ENCODE measurements at regions not wholly inside any gene's neighbourhood (a gene's known extent, or its start where the extent isn't known, plus 50 kb on each side); places are given as distances from the start of the nearest gene placed in this dataset.
A peak's percentile ranks its signal among the peaks of the same experiment; 100 is the strongest.
"Not testable (repeated sequence)": the region's sequence is repeated elsewhere in the genome, so short reads cannot be mapped to it uniquely, and the experiment has no call there.

DNA sequence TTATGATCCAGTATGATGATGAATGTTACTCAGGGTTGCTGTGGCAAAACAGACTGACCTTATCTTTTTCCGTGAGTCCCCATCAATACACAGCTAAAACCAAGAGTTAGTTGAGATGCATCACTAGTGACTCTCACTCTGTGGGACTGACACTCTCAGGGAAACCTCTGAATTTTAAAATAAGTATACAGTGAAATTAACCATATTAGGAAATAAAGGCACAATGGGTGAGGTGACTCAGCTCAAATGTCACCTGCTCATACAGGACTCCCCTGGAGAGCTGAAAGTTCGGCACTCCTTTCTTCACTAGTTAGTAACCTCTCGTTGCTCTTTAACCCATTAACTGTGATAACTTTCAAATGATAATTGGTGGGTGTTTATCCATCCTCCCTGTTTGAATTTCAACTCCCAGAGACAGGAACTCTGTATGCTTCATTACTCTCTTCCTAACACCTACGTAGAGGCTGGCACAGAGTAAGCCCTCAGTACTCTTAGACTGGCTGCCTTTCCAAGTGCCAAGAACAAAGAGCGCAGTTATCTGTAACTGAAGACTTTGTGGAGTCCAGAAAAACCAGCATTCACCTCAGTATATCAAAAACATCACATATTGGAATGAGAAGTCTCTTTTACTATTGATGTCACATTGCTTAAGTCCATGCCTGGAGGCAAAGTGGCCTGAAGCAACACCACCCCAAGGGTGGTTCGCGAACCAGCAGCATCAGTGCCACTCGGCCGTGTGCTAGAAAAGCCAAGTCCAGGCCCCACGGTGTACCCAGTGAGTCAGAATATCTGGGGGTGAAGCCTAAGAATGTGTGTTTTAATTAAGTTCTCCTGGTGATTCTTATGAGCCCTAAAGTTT is 91.1 kb downstream of the NIBAN1 start:
- DNase-seq = no peak

- DNase-seq = no peak
These were observed 92.1 kb downstream of the NIBAN1 start for GRCh38 chr1:184881941-184882913.

DNA sequence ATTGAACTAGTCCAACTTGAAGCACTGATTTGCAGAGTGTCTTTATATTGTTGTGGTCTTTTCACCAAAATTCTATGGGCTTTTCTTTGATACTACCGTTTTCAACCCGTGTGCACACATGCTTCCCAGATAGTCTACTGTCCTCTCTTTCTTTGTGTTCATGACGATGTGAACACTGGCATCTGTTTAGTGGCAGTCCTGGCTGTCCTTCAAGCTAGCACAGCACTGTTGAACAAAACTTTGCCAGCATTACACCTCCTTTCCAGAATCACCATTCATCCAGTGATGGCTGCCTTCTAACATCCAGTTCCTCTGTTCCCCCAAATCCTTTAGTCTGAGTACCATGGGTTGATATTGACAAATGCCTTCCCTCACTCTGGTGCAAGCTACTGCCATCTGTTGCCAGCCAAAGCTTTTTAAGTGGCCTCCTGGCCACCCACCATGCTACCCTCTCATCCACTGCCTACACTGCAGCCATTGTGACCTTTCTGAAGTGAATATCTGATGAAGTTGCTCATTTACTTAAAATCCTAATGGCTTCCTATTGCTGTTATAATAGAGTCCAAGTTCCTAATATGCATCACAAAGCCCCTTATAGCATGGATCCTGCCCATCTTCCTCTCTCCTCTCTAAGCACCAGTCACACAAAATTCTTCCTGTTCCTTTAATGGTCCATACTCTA is 94.3 kb downstream of the NIBAN1 start:
- DNase-seq = no peak

GRCh38 chr1:184878602-184879001 is 95.7 kb downstream of the NIBAN1 start:
- no peak for DNase-seq

DNA sequence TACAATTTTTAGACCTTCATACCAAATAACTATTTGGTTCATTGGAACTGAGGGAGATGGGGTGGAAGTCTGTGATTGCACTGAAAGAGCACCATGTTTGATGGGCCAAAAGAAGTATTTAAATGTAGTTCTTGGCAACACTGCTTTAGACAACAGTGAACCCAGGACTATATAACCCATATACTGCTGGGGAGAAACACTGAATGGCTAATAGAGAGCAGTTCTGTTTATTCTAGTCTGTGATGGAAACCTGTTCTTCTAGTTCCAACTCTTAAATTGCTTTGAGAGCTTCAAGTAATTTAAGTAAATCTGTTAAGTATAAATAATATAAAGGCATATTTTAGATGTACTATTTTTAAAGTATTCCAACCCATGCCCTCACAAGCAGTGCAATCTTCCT is 96.3 kb downstream of the NIBAN1 start:
- DNase-seq = no peak

DNA sequence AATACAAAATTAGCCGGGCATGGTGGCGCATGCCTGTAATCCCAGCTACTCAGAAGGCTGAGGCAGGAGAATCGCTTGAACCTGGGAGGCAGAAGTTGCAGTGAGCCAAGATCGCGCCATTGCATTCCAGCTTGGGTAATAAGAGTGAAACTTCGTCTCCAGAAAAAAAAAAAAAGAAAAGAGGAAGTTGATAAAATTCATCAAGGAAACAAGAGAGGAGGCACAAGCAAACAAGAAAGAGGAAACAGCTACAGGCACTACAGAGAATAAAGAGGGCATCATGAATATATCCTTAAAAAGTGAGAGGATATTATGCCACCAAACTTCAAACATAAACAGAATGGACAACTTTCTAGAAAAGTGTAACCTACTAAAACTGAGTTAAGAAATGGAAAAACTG is 98.3 kb downstream of the NIBAN1 start:
- DNase-seq = not testable (repeated sequence)

DNA sequence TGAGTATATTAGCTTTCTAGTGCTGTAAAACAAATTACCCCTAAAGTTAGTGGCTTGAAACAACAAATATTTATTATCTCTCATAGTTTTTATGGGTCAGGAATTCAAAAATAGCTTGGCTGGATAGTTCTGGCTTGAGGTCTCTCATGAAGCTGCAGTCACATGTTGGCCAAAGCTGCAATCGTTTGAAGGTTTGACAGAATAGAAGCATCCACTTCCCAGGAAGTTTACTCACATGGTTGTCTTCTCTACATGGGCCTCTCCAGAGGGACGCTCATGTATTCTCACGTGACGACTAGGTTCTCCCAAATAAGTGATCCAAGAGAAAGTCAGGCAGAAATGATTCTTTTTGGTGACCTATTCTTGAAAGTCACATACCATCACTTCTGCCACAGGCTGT is 99.1 kb downstream of the NIBAN1 start:
- no peak for DNase-seq

DNA sequence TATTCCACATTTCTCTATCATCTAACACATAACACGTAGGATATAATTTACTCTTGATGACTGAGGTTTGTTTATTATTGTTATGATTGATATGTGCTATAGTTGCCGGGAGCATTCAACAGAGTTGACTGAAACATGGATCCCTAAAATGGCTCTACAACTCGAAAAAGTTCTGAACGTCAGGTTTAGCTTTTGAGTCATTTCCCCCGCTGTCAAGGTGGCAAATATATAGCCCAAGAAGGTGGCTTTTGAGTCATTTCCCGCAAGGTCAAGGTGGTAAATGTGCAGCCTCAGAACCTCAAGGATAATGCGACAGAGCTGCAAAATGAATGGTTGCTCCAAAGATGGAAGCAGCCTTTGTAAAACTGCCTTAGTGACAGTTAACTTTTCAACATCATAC is 104.0 kb downstream of the NIBAN1 start:
- DNase-seq = no peak

DNA sequence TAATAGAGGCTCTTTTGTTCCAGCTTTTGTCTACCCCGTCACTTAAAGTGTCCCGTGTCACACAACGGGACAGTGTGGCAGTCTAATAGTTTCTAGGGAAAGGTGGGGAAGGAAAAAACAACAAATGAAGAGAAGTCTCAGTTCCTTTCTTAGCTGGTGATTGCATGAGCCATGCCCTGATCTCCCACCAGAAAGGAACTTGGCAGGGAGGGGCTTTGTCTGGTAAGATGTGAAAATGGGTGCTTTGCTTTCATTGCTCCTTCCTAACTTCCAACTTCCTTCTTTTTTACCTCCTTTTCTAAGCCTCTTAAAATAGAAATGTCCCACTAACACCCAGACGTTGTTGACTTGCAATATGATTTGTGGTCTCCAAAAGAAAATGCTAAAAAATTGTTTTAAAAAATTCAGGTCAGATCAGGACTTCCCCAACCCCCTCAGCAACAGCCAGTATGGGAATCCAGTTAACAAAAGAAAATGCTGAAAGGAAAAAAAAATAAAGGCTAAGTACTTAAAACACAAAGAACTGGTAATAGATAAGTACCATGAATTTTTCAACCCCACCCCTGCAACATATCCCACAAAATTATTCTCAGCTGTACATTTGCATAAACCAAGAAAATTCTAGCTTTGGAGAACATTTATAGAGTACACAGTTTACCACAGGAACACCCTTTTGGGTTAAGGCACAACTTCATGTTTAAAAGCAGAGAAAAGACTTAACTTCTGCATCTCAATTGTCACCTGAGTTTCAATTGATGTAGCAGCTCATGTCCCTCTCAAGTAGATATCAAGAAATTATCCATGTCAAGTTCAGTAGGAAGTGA is 106.2 kb downstream of the NIBAN1 start:
- DNase-seq = no peak

GRCh38 chr1:184866991-184867788 is 107.1 kb downstream of the NIBAN1 start:
- peak in 2 of 4 experiments; percentile 14 to 30 for DNase-seq

- no peak for DNase-seq
These were observed 107.7 kb downstream of the NIBAN1 start for GRCh38 chr1:184866586-184866985.

DNA sequence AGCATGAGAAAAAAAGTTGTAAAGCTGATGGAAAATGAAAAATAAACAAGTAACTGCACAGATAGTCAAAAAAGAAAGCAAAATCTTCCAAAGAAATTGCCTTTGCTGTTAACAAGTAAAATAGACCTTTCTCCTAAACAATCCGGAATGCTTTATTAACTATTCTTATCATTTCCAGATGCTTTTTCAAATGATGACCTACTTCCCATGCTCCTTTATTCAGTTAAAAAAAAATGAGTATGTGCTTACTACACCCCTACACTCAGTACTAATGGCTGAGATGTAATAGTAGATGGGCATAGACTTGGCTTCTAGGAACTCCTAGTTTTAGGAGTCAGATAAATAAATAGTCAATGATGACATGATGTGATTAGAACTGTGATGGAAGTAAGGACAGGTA is 108.5 kb downstream of the NIBAN1 start:
- DNase-seq = no peak

GRCh38 chr1:184861755-184862336 is 107.2 kb upstream of the EDEM3 start:
- DNase-seq = no peak

DNA sequence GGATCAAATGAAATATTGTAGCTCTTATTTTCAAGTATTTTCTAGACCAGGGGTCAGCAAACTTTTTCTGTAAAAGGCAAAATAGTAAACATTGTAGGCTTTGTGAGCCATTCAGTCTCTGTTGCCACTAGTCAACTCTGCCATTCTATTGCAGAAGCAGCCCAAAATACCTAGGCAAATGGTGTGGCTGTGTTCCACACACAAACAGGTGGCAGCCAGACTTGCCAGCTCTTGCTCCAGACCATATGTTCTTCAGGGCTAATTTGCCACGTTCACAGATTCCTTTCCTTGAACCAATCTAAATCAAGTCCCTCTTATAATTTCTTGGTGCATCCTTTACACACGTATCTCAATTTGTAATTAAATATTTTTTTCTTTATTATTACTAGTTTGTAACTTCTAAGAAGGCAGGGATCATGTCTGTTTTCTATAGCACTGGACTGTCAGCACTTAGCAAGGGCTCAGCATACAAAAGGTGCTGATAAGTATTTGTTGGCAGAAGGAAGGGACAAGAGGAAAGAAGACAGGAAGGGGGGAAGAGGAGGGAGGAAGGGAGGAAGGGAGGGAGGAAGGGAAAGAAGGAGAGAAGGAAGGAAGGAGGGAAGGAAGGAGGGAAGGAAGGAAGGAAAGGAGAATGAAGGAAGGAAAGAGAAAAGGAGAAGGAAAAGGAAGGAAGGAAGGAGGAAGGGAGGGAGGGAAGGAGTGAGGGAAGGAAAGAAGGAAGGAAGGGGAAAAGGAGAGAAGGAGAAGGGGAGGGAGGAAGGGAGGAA is 106.5 kb upstream of the EDEM3 start:
- DNase-seq = no peak

DNA sequence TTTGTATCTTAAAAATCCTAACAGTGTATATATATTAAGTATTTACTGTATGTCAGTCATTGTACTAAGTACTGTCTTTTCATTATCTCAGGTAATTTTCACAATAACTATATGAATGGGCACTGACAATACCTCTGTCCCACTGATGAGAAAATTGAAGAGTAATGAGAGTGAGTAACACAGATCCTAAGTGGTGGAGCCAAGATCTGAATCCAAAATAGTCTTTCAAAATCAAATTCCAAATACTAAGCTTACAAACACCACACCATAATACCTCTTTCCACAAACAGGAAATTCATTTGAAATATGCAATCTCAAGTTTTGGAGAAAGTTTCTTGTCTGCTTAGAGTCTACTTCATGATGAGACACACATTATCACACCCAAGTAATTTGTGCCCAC is 105.9 kb upstream of the EDEM3 start:
- DNase-seq = no peak

DNA sequence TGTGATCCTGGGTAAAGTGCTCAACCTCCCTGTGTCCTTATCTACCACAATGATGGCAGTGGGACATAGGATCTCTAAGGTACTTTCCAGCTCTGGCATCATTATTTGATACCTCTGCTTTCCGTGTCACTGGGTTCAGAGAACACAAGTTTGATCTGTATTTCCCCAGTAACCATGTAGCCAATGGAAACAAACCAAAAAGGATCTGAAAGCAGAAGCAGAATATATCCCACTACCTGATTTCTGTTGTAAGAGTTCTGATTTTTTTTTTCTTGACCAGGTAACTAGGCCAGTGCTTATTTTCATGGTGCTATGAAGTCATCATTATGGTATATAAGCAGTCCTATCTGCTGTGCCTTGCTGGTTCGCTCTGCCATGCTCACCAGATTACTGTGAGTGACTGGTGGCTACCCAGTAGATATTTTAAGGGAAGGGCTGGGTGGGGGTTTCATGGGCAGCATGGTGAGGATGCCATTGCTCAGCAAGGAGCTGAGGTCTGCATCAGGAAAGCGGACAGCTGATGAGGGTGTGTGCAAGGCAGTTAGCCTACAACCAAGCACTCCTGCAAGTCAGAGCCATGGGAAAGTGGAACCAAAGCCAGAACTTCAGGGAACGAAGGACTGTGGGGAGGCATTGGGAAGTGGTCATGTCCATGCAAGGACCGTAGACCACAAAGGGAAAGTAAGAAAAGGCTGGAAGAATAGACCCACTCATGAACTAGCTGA is 104.9 kb upstream of the EDEM3 start:
- no peak for DNase-seq

DNA sequence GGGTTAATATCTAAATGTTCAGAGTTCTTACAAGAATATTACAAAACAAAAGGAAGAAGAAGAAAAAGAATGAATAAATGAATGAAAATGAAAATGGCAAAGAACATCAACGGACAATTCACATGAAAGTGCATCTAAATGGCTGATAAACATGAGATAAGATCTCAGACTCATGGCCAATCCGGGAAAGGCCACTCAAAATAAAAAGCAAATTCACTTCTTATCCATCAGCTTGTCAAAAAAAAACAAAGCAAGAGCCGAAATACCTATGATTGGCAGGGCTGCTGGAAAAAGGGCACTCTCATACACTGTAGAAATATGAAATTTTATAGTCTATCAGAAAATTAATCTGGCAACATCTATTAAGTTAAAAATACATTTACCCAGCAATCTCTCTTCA is 103.6 kb upstream of the EDEM3 start:
- no peak for DNase-seq

GRCh38 chr1:184854496-184855140 is 100.0 kb upstream of the EDEM3 start:
- DNase-seq = no peak

DNA sequence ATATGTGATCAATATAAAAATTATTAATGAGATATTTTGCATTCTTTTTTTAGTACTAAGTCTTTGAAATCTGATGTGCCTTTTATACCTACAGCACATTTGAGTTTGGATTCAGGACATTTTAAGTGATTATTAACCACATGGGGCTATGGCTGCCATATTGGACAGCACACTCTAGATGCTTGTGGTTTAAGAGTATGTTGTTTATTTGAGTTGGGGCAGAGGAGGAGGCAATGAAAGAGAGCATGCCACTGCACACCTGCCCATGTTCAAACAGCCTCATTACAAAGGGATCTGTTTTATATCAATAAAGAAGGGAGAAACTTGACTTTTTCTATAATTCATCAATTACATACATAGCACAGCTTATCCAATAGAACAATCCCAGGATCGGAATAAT is 99.4 kb upstream of the EDEM3 start:
- no peak for DNase-seq
